Uterus (tissue), 3 donors: ENCODE measurements at regions not wholly inside any gene's neighbourhood (a gene's known extent, or its start where the extent isn't known, plus 50 kb on each side); places are given as distances from the start of the nearest gene placed in this dataset.

Experiments
- DNase-seq, 2 donors: peaks; one replicate each; pipeline ENCODE4 v3.0.0-alpha.2; 2019 to 2020
- H3K27ac ChIP-seq, 2 donors: fragments of 200-600 bp; sonication (generic); 1 replicate in 1 of 2; 2 replicates in 1 of 2; pipeline ENCODE4 v1.5.1; 2016 to 2018
- H3K27me3 ChIP-seq, 2 donors: fragments of 200-600 bp; sonication (generic); one replicate each; pipeline ENCODE4 v1.5.1; 2018 to 2019; ENCODE audit warnings: control low read depth in 1 of 2
- H3K36me3 ChIP-seq, 2 donors: fragments of 200-600 bp; sonication (generic); one replicate each; pipeline ENCODE4 v1.5.1; 2019; ENCODE audit warnings: control low read depth in 1 of 2
- H3K4me1 ChIP-seq, 2 donors: fragments of 200-600 bp; sonication (generic); one replicate each; pipeline ENCODE4 v1.5.1; 2018 to 2019; ENCODE audit warnings: control low read depth in 1 of 2
- H3K4me3 ChIP-seq, 2 donors: fragments of 200-600 bp; sonication (generic); 1 replicate in 1 of 2; 2 replicates in 1 of 2; pipeline ENCODE4 v1.5.1; 2018 to 2019; ENCODE audit warnings: mild to moderate bottlenecking in 1 of 2
- H3K9me3 ChIP-seq, 2 donors: fragments of 200-600 bp; sonication (generic); one replicate each; pipeline ENCODE4 v1.5.1; 2019; ENCODE audit warnings: control low read depth in 1 of 2
- CTCF ChIP-seq, 4 experiments: fragments of 200-600 bp in 2 of 4; fragments of 450-650 bp in 2 of 4; sonication (generic) in 2 of 4; IDR thresholded peaks; one replicate each; pipeline ENCODE4 v1.5.1; 2016 to 2019; ENCODE audit warnings: antibody characterized with exemption in 4 of 4, mild to moderate bottlenecking in 2 of 4, moderate library complexity in 1 of 4
- POLR2A ChIP-seq, 2 donors: fragments of 450-650 bp; IDR thresholded peaks; one replicate each; pipeline ENCODE4 v1.6.1; 2016; ENCODE audit warnings: antibody characterized with exemption in 2 of 2, mild to moderate bottlenecking in 1 of 2, moderate library complexity in 1 of 2
- intact Hi-C: fragments of 100-400 bp; cut with DNase I; formaldehyde crosslinking; loops from one replicate; pipeline ENCODE4 v1.15.1; 2023; ENCODE audit warnings: low total_unique reads
- donor health status: DM: yes; HTN: yes; CAD: no.

- TF ChIP-seq CTCF (IDR thresholded peaks at IDR 0.05) (no peak), POLR2A (IDR thresholded peaks at IDR 0.05) (no peak)
- H3K27me3 ChIP-seq: no peaks in the 10 kb centered on the region
- no peak for DNase-seq
Measured at GRCh38 chr22:23387827-23388516, 192.1 kb downstream of the IGLL1 start.

DNA sequence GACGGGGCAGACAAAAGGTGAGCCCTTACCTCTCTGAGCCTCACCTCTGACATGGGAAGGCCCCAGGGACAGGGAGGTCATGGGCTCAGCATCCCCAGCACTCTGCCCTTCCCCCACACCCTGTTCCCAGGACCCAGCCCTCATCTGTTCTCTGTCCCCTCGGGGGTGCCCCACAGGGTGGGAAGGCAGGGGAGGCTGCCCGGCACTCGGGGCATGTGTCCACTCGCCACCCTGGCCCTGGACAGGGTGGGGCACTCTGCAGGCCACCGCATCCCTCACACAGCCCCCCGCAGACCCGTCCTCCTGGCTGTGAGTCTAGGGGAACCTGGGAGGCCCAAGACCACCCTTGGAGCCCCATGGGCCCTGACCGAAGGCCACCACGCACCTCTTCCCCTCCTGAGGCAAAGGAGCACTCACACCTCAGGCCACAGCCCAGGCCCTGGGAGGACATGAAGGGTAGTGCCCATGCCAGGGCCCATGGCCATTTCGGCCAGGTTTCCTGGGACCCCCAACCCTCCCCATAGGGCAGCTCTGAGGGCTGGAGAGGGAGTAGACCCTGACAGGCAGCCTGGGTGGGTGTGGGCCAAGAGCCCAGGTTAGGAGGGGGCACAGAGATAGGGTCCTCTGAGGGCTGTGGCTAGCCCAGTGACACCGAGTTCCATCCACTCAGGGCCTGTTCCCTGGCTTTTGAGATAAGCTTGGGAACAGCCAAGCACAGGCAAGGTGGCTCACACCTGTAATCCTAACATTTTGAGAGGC, 193.1 kb downstream of the IGLL1 start:
- H3K9me3 ChIP-seq: no peaks in the 10 kb centered on the region
- H3K36me3 ChIP-seq: no peaks in the 10 kb centered on the region
- no peak overlapping the region for H3K27ac ChIP-seq
- H3K4me1 ChIP-seq: no peaks in the 10 kb centered on the region
- DNase-seq: no peak
- no peak for TF ChIP-seq CTCF (IDR thresholded peaks at IDR 0.05)
- no peak for TF ChIP-seq POLR2A (IDR thresholded peaks at IDR 0.05)
- intact Hi-C loops: loop anchor here (5.0 kb wide), 1 partner anchor 75 kb away; no protein-coding TSS in a partner anchor
- no peaks in the 10 kb centered on the region for H3K27me3 ChIP-seq
- no peak overlapping the region for H3K4me3 ChIP-seq

More at GRCh38 chr22:23387827-23388516, 192.1 kb downstream of the IGLL1 start:
- H3K4me1 ChIP-seq: no peaks in the 10 kb centered on the region
- H3K9me3 ChIP-seq: no peaks in the 10 kb centered on the region
- intact Hi-C loops: loop anchor here (5.0 kb wide), 1 partner anchor 76 kb away; no protein-coding TSS in a partner anchor
- no peak overlapping the region for H3K27ac ChIP-seq
- no peak overlapping the region for H3K4me3 ChIP-seq
- H3K36me3 ChIP-seq: no peaks in the 10 kb centered on the region

- Histone ChIP-seq H3K4me1 (no peaks in the 10 kb centered on the region), H3K27me3 (no peaks in the 10 kb centered on the region), H3K27ac (no peak overlapping the region), H3K9me3 (no peaks in the 10 kb centered on the region), H3K4me3 (no peak overlapping the region), H3K36me3 (no peaks in the 10 kb centered on the region)
- peak; percentile 73 to 81 for DNase-seq
- intact Hi-C loops: loop anchor here (5.0 kb wide), 1 partner anchor 74 kb away; no protein-coding TSS in a partner anchor
- TF ChIP-seq CTCF (IDR thresholded peaks at IDR 0.05) (peak; percentile 96 to 98 (median 98)), POLR2A (IDR thresholded peaks at IDR 0.05) (peak in 1 of 2 donors; percentile 12)
Measured at GRCh38 chr22:23385678-23386631, 194.1 kb downstream of the IGLL1 start.

GRCh38 chr22:23384923-23385677, 195.0 kb downstream of the IGLL1 start:
- H3K9me3 ChIP-seq: no peaks in the 10 kb centered on the region
- no peaks in the 10 kb centered on the region for H3K27me3 ChIP-seq
- no peak for TF ChIP-seq POLR2A (IDR thresholded peaks at IDR 0.05)
- TF ChIP-seq CTCF (IDR thresholded peaks at IDR 0.05): no peak
- H3K36me3 ChIP-seq: no peaks in the 10 kb centered on the region
- H3K4me1 ChIP-seq: no peaks in the 10 kb centered on the region
- intact Hi-C loops: loop anchor here (5.0 kb wide), 1 partner anchor 73 kb away; no protein-coding TSS in a partner anchor
- DNase-seq: no peak
- no peak overlapping the region for H3K4me3 ChIP-seq
- no peak overlapping the region for H3K27ac ChIP-seq
